Central memory CD8-positive, alpha-beta T cell (primary cell): ENCODE measurements at regions not wholly inside any gene's neighbourhood (a gene's known extent, or its start where the extent isn't known, plus 50 kb on each side); places are given as distances from the start of the nearest gene placed in this dataset.

ENCODE experiments used
- ATAC-seq: fragments of 150-1000 bp; cut with Tn5 transposase; replicated peaks from 2 replicates; pipeline ENCODE4 v1.10.0; 2022; ENCODE audit warnings: mild to moderate bottlenecking, moderate FRiP score, moderate number of reproducible peaks; ENCODE audit not compliant: poor library complexity, severe bottlenecking; ENCODE audit errors: extremely low read depth
- DNase-seq, 2 donors: peaks; one replicate each; pipeline ENCODE4 v3.0.0; 2021; ENCODE audit warnings: low spot score in 2 of 2
- H3K27ac Mint-ChIP-seq: one replicate; pipeline ENCODE4 v1.8.0; 2022; ENCODE audit warnings: low read depth, mild to moderate bottlenecking, moderate library complexity, mixed read lengths
- H3K27me3 Mint-ChIP-seq: one replicate; pipeline ENCODE4 v1.8.0; 2022; ENCODE audit warnings: mixed read lengths
- H3K36me3 Mint-ChIP-seq: one replicate; pipeline ENCODE4 v1.8.0; 2022; ENCODE audit warnings: mild to moderate bottlenecking, moderate library complexity, mixed read lengths; ENCODE audit not compliant: insufficient read depth
- H3K4me1 Mint-ChIP-seq: one replicate; pipeline ENCODE4 v1.8.0; 2022; ENCODE audit warnings: mixed read lengths
- H3K4me3 Mint-ChIP-seq: one replicate; pipeline ENCODE4 v1.8.0; 2022; ENCODE audit warnings: mild to moderate bottlenecking, moderate library complexity, mixed read lengths
- H3K9me3 Mint-ChIP-seq: one replicate; pipeline ENCODE4 v1.8.0; 2022; ENCODE audit warnings: mixed read lengths

DNA sequence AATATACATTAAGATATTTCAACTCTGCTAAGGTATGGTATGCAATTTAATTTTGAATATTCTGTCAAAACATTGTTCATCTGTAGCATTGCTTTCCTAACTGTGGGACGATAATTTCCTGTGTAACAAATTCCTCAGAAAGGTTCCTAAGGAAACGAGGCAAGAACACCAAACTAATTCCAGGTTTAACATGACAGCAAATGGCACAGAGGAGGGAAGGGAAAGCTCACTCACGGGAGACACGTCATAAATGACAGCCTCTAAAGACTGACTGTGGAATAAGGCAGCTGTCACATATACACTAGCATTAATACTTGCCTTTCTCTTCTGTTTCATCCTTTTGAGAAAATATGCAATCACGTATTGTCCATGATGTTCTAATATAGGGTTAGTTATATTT lies 380.6 kb downstream of the LIG4 start:
- H3K4me1 Mint-ChIP-seq: no peaks in the 10 kb centered on the region
- peaks cover 26% of the 10 kb centered on the region for H3K9me3 Mint-ChIP-seq
- DNase-seq (no peak), ATAC-seq (no peak)
- H3K36me3 Mint-ChIP-seq: no peaks in the 10 kb centered on the region
- H3K4me3 Mint-ChIP-seq: no peak overlapping the region
- no peak overlapping the region for H3K27ac Mint-ChIP-seq
- no peaks in the 10 kb centered on the region for H3K27me3 Mint-ChIP-seq

DNA sequence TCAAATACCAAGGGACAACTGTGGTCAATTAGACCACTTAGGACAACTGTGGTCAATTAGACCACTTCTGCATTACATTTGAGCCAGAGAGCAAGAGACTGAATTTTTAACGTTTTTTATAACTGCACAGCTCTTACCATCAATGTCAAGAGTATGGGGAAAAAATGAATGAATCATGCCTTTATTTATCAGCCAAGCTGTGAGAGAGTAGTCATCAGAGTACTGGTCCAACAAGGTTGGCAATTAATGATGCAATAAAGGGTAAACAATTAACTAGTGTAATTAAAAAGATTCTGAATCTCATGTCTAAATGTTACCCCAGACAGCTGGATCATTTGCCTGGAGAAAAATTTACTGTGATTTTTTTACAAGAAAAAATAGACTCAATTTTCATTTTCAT lies 381.1 kb downstream of the LIG4 start:
- Mint-ChIP-seq H3K4me1 (no peaks in the 10 kb centered on the region), H3K9me3 (peaks cover 26% of the 10 kb centered on the region), H3K4me3 (no peak overlapping the region), H3K36me3 (no peaks in the 10 kb centered on the region), H3K27me3 (no peaks in the 10 kb centered on the region), H3K27ac (no peak overlapping the region)
- ATAC-seq (no peak), DNase-seq (no peak)

DNA sequence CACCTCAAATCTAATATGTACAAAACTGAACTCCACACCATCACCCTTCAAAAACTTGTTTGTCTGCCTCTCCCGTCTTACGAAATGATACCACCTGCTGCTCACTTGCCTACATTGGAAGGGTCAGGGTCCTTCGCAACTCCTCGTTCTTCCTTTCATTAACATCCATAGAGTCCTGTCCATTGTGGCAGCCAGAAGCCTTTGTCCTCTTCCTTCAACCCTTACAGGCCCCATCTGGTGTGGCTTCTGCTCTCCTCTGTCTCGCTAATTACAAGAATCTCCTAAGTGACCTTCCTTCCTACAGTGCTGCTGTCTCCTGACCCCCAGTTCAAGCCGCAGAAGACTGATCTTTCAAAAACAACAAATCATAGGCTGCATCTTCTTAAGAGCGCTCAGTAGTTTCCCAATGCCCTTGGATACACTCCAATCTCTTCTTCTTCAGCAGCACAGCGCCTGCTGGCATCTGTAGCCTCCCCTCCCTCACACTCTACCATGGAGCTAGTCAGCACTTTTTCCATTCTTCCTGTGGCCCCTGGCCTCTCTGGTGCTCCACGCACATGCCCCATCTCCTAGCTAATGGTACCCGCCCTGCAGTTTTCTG lies 382.7 kb downstream of the LIG4 start:
- no peak overlapping the region for H3K4me3 Mint-ChIP-seq
- H3K9me3 Mint-ChIP-seq: peaks cover 26% of the 10 kb centered on the region
- no peak for ATAC-seq
- H3K4me1 Mint-ChIP-seq: no peaks in the 10 kb centered on the region
- H3K36me3 Mint-ChIP-seq: no peaks in the 10 kb centered on the region
- no peak for DNase-seq
- H3K27me3 Mint-ChIP-seq: no peaks in the 10 kb centered on the region
- H3K27ac Mint-ChIP-seq: no peak overlapping the region

DNA sequence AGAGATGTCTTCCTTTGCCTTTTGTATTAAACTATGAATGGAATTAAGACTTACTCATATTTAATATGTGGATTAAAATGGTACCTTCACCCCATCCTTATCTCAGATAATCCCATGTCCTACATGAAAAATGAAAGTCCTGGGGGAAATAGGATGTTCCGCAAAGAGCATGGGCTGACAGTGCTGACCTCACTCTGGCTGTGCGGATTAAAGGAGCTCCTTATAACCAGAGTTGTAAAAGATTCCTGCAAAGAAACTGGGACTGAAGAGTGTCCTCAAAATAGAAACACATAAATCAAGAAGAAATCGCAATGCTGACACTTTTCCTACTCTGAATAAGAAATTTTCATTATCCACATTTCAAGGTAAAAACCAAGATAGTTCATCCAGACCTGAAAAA lies 384.5 kb downstream of the LIG4 start:
- DNase-seq: no peak
- H3K36me3 Mint-ChIP-seq: no peaks in the 10 kb centered on the region
- no peaks in the 10 kb centered on the region for H3K4me1 Mint-ChIP-seq
- H3K27me3 Mint-ChIP-seq: no peaks in the 10 kb centered on the region
- ATAC-seq: no peak
- H3K9me3 Mint-ChIP-seq: peaks cover 32% of the 10 kb centered on the region
- H3K4me3 Mint-ChIP-seq: no peak overlapping the region
- H3K27ac Mint-ChIP-seq: no peak overlapping the region

DNA sequence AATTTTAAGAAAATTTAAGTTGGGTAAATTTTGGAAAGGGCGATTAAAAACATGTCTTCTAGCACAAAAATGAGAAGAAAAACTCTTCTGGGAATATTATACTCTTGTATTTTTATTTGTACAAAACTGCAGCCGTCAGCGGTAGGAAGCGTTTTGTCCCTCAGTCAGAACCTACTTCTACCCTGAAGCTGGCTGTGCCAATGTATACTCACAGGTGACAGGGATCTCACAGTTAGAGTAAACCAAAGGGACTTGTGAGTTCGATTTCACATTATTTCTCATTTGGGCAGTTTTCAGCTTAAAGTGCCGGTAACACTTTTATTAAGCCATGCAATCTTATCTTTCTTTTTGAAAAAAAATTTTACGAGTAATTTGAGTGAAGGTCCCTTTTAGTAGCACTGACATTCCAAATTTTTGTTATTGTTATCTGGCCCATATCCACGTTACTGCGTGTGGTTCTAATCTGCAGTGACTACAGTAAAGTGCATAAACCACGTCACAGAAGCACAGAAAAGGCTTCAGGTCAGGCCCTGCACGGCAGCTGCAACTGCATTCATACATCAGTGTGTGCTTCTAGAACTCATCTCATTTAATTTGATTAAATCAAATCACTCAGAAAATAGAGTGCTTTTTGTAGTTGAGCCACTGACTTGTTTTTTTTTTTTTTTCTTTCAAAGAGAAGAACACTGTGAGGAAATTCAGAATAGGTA lies 387.3 kb downstream of the LIG4 start:
- H3K36me3 Mint-ChIP-seq: no peaks in the 10 kb centered on the region
- ATAC-seq (no peak), DNase-seq (no peak)
- no peaks in the 10 kb centered on the region for H3K27me3 Mint-ChIP-seq
- H3K9me3 Mint-ChIP-seq: peaks cover 31% of the 10 kb centered on the region
- H3K27ac Mint-ChIP-seq: no peak overlapping the region
- no peaks in the 10 kb centered on the region for H3K4me1 Mint-ChIP-seq
- H3K4me3 Mint-ChIP-seq: no peak overlapping the region

- Mint-ChIP-seq H3K27ac (no peak overlapping the region), H3K27me3 (no peaks in the 10 kb centered on the region), H3K9me3 (peaks cover 31% of the 10 kb centered on the region), H3K4me1 (no peaks in the 10 kb centered on the region), H3K4me3 (no peak overlapping the region), H3K36me3 (no peaks in the 10 kb centered on the region)
- ATAC-seq (no peak), DNase-seq (no peak)
Measured at GRCh38 chr13:107824635-107825034, 390.7 kb downstream of the LIG4 start.

DNA sequence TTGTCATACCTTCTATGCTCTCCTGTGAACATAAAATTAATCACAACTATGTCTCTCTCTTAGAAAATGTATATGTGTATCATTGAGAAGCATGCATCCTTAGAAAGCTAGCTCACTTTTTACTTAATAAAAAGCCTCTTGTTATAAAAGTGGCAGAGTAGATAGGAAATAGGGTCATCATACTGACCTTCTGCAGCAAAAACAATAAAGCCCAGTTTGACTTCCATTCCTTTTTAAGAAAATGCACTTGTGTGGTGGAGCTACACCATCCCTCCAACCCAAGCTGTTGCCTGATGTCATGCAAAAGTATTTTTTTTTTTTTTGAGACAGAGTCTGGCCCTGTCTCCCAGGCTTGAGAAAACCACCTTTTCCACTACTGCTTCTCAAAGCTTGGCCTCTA lies 393.3 kb downstream of the LIG4 start:
- no peak for ATAC-seq
- no peak overlapping the region for H3K27ac Mint-ChIP-seq
- no peaks in the 10 kb centered on the region for H3K36me3 Mint-ChIP-seq
- no peak for DNase-seq
- no peaks in the 10 kb centered on the region for H3K27me3 Mint-ChIP-seq
- no peak overlapping the region for H3K4me3 Mint-ChIP-seq
- peaks cover 44% of the 10 kb centered on the region for H3K9me3 Mint-ChIP-seq
- no peaks in the 10 kb centered on the region for H3K4me1 Mint-ChIP-seq

GRCh38 chr13:107821492-107821891 lies 393.8 kb downstream of the LIG4 start:
- no peak for ATAC-seq
- no peak for DNase-seq
- no peak overlapping the region for H3K4me3 Mint-ChIP-seq
- no peak overlapping the region for H3K27ac Mint-ChIP-seq
- peaks cover 44% of the 10 kb centered on the region for H3K9me3 Mint-ChIP-seq
- H3K4me1 Mint-ChIP-seq: no peaks in the 10 kb centered on the region
- H3K36me3 Mint-ChIP-seq: no peaks in the 10 kb centered on the region
- no peaks in the 10 kb centered on the region for H3K27me3 Mint-ChIP-seq

- Mint-ChIP-seq H3K4me1 (no peaks in the 10 kb centered on the region), H3K27ac (no peak overlapping the region), H3K36me3 (no peaks in the 10 kb centered on the region), H3K9me3 (peaks cover 42% of the 10 kb centered on the region), H3K4me3 (no peak overlapping the region), H3K27me3 (no peaks in the 10 kb centered on the region)
- ATAC-seq: no peak
- no peak for DNase-seq
Measured at GRCh38 chr13:107819071-107819470, 396.3 kb downstream of the LIG4 start.

- H3K4me1 Mint-ChIP-seq: no peaks in the 10 kb centered on the region
- H3K9me3 Mint-ChIP-seq: peaks cover 34% of the 10 kb centered on the region
- no peaks in the 10 kb centered on the region for H3K27me3 Mint-ChIP-seq
- H3K27ac Mint-ChIP-seq: no peak overlapping the region
- no peak for ATAC-seq
- H3K4me3 Mint-ChIP-seq: no peak overlapping the region
- no peaks in the 10 kb centered on the region for H3K36me3 Mint-ChIP-seq
- no peak for DNase-seq
Measured at GRCh38 chr13:107817647-107818287, 397.6 kb downstream of the LIG4 start.

- no peak overlapping the region for H3K27ac Mint-ChIP-seq
- H3K36me3 Mint-ChIP-seq: no peaks in the 10 kb centered on the region
- ATAC-seq (no peak), DNase-seq (no peak)
- peaks cover 8% of the 10 kb centered on the region for H3K9me3 Mint-ChIP-seq
- no peaks in the 10 kb centered on the region for H3K4me1 Mint-ChIP-seq
- H3K27me3 Mint-ChIP-seq: no peaks in the 10 kb centered on the region
- H3K4me3 Mint-ChIP-seq: no peak overlapping the region
Measured at GRCh38 chr13:107812014-107812412, 403.3 kb downstream of the LIG4 start.

- Mint-ChIP-seq H3K9me3 (peaks cover 8% of the 10 kb centered on the region), H3K36me3 (no peaks in the 10 kb centered on the region), H3K4me1 (no peaks in the 10 kb centered on the region), H3K27ac (no peak overlapping the region), H3K4me3 (no peak overlapping the region), H3K27me3 (no peaks in the 10 kb centered on the region)
- DNase-seq (no peak), ATAC-seq (no peak)
Measured at GRCh38 chr13:107811233-107812013, 403.9 kb downstream of the LIG4 start.
